HG03064 (cell line): ENCODE measurements at regions not wholly inside any gene's neighbourhood (a gene's known extent, or its start where the extent isn't known, plus 50 kb on each side); places are given as distances from the start of the nearest gene placed in this dataset.
"Not testable (repeated sequence)": the region's sequence is repeated elsewhere in the genome, so short reads cannot be mapped to it uniquely, and the experiment has no call there.

ENCODE experiments used
- ATAC-seq: cut with Tn5 transposase; IDR thresholded peaks from one replicate; pipeline ENCODE4 v1.9.1; 2021; ENCODE audit warnings: low read depth; ENCODE audit not compliant: unreplicated experiment

DNA sequence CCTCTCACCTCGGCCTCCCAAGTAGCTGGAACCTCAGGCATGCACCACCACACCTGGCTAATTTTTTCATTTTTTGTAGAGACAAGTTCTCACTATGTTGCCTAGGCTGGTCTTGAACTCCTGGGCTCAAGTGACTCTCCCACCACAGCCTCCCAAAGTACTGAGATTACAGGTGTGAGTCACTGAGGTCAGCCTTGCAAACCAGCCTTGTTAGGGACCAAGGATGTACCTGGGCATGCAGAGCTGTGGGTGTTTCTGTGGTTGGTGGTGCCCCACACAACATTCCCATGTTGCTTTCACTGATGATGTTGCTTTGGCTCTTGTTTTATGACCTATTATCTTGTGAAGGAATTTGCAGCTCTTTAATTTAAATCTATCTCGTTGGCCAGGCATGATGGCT is 54.8 kb downstream of the OTUD1 start:
- no peak for ATAC-seq

DNA sequence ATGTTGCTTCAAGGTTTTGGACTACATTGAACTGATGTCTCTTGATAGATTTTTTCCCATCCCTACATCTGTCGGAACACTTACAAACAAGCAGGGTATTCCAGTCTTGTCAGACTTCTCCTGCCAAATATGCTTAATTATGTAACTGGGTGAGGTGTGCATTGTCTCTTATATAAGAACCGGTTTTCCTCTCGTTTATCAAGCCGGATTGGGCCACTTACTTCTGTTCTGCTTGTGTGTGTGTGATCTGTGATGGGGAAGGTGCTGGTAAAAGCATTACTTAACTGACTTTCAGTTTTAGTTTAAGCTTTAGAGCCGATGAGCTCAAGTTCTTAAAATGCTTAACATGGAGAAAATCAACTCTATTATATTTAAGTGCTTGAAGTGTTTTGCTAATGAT is 57.9 kb downstream of the OTUD1 start:
- no peak for ATAC-seq

DNA sequence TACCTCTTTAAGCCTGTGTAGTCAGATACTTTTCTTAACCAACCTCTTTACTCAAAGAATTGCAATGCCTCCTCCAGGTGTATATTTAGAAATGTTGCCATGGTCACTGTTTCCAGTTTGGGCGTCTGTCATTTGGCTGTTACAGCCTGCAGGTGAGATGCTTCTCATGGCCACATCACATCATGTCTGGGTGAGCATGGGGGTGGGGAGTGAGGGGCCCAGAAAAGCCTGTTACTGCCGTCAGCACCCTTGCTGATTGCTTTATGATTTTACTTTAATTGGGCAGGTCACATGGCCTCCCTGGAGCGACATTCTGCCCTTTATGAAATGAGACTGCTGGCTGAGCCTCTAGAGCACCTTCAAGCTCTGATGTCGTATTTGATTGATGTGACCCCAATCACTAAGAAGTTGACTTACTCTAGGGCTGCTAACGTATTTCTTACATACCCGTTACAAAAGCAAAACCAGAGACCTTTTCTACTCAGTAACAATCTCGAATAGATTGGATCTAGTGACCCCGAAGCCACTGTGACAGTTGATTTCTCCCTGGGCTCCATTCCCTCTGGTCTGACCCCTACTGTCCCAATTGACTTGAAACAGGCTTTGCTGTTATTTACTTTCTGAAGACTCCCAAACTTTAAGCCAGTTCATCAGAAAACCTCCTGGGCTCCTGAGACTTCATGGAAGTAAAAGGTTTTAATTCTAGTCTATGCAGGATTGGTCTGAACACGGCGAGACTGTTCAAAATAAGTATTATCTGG is 60.7 kb downstream of the OTUD1 start:
- no peak for ATAC-seq

DNA sequence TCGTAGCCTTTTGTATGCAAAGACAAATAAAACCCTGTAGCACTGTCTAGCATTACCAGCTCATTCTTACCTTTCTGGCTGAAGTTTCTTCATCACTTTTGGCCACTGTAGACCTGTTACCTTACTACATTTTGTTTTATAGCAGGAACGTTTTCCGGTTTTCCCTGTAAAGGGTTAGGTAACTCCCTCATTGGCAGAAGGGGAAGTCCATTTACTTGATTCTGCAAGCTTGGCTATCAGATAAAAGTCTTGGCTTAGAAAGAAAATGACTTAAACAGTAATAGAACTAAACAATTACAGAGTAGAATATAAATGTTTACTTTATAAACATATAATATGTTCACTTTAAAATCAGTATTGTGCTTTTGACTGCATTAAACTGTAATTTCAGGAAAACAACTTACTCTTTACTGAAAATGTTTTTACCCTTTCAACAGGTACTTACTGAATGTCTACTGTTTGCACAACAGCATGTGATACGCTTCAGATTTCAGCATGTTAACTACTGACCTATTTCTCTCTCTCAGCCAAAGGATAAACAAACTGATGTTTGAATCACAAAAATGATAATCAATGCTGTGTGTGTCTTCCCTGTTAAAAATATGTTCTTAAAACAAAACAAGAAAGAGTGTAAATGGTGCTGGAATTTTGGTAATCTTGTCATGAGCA is 67.1 kb downstream of the OTUD1 start:
- no peak for ATAC-seq

DNA sequence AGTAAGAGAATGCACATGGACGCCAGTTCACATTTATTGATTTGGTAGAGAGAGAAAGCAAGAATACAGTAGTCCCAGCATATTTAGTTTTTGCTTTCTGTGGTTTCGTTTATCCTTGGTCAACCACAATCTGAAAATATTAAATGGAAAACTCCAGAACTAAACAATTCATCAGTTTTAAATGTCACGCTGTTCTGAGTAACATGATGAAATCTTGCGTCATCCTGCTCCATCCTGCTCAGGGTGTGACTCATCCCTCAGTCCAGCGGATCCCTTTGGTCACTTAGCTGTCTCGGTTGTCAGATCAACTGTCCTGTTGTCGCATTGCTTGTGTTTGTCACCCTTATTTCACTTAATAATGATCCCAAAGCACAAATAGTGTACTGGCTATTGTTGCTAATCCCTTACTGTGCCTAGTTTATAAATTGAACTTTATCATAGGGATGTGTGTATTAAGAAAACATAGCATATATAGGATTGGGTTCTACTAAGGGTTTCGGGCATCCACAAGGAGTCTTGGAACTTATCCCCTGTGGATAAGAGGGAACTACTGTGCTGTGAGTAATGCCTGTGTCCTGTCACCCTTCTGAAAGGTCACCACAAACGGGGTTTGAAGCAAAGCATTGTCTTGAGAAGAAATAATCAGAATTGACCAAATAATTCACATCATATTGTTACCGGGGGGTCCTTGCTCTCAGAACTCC is 73.6 kb downstream of the OTUD1 start:
- ATAC-seq: no peak

DNA sequence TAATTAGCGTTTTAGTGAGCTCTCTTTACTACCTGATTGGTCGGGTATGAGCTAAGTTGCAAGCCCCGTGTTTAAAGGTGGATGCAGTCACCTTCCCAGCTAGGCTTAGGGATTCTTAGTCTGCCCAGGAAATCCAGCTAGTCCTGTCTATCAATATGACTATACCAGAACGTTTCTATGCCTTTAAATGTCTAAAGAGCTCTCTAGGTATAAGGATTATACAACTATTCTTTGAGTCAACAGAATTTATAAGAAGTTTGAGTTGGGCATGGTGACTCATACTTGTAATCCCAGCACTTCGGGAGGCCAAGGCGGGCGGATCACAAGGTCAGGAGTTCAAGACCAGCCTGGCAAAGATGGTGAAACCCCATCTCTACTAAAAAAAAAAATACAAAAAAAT is 74.7 kb downstream of the OTUD1 start:
- ATAC-seq: not testable (repeated sequence)

DNA sequence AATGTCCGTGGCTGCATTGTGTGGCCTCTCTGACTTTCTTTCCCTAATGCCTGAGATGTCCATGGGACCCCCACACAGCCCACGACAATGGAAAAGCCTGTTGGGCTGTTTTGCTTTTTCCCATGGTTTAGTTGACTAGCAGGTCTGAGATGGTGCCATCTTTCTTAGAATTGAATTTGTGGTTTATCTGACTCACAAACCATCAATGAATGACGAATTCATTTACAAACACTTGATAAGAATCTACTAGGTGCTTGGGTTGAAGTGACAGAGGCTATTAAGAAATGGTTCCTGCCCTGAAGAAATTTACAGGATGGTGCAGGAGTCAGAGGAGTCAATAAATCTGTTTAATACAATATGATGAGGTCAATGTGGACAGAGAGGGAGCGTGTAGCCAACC is 75.4 kb downstream of the OTUD1 start:
- ATAC-seq: no peak

DNA sequence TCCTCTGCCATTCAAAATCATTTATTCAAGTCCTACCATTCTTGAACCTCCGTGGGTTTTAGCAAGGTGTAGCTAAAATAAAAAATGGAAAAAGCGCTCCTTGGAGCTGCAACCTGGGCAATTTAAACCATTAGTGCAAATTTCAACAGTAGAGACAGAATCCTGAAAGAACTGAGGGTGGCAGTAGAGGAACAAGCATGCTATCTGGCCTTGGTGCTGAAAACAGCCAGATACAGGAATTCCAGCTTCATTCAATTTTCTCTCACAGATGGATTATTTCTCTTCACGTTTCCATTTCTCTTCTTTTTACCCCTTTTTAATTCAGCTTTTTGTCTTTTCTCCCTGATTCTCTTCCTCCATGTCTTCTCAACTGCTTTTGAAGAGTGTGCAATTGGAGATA is 77.7 kb downstream of the OTUD1 start:
- ATAC-seq: no peak

DNA sequence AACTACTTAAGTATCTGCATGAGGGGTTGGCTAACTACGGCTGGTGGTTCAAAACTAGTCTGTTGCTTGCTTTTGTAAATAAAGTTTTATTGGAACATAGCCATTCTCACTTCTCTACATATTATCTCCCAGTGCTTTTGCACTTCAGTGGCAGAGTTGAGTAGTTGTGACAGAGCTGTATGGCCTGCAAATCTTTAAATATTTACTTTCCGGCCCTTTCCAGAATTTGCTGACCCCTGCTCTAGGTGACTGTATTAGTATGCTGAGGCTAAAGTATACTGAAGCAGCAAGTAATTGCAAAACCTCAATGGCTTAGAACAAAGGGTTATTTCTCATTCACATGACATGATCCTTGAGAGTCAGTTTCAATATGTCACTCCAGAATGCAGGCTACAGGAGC is 78.3 kb downstream of the OTUD1 start:
- no peak for ATAC-seq

DNA sequence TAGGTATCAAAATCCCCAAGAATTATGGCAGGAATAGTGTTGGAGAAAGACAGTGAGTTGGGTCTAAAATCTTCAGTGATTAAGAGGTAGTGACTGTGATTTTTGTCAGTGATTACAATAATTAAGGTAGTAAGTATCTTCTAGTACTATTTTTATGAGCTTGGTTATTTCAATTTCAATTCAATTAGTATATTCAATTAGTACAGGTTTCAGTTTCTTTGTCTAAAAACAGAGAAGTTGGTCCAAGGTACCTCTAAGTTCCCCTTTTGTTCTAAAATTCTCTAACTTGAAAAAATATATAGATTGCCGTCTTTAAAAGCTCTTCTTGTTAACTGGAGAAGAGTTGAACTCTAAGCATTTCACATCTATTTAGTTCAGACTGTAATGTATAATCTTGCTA is 82.9 kb downstream of the OTUD1 start:
- ATAC-seq: no peak

DNA sequence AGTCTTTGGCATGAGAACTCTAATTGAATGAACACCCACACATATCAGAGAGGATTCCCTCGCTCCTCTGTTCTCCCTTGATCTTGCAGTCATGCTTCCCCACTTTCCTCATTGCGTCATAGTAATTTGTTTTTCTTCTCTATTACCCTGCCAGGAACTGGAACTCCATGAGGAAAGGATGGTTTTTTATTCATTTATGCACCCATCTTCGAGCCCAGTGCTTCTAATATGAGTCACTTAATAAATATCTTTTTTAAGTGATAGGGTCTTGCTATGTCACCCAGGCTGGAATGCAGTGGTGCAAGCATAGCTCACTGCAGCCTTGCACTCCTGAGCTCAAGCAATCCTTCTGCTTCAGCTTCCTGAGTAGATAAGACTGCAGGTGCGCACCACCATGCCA is 83.5 kb downstream of the OTUD1 start:
- no peak for ATAC-seq

DNA sequence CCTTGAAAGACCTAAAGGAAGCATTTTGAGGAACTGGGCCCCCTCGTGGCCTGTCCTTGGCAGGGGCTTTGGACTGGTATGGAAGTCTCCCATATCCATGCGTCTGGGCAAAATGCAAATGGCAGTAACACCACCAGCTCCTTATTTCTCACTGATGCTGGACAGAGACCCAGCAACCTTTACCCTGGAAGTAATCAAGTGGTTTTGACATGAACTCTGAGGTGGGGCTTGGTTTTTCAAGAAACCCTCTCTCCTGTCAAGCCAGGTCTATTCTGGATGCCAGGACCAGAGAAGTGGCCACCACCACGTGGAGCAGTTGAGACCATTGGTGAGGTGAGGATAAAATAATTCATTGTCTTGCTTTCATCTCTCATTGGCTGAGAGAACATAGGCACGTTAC is 84.4 kb downstream of the OTUD1 start:
- ATAC-seq: no peak

DNA sequence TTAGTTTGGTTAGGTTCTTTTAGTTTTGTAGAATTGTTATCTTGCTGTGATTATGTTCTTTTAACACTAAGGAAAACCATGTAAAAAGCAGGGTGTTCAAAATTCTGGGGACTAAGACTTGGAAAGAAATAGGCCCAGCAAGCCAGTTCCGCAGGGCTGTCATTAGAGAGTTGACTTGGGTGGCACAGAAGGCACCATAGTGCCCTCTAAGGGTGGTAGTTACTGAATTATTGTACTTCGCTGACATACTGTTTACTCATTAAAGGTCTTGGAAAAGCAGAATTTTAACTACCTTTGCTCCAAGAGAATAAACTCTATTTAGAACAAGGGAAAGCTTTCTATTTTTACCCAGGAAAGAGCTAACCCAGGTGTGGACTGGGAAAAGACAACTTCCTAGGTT is 86.5 kb downstream of the OTUD1 start:
- no peak for ATAC-seq

DNA sequence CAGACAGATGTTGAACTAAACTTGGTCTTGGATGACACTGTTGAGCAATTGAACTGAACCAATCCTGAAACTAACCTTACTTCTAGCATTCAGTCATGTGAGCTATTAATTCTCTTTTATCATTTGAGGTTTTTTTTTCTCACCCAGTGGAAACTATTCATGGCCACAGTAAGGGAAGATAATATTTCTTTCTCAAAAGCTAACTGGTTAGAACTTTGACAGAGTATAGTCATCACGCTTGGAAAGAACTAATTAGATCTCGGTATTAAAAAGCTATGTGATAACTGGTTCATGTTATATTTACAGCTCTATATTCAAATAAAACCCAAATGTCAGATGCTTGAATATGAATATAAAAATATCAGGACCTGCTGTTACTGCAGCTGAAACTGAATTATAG is 89.5 kb downstream of the OTUD1 start:
- ATAC-seq: no peak

DNA sequence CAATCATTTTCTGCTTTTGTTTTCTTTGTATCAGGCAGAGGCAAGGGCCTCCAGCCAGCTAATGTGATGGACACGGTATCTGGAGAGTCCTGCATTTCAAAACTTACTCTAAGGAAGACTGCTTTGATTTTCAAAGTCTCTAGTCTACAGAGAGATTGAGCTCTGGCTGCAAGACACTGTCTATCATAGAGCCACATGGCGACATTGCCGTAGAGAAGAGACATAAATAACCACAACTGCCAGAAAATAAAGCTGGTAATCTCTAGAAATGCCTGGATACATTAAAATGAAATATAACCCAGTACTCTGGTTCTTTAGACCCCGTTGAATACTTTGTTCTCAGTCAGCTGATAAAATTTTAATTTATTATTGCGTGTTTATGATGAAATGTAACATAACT is 90.8 kb downstream of the OTUD1 start:
- ATAC-seq: no peak

DNA sequence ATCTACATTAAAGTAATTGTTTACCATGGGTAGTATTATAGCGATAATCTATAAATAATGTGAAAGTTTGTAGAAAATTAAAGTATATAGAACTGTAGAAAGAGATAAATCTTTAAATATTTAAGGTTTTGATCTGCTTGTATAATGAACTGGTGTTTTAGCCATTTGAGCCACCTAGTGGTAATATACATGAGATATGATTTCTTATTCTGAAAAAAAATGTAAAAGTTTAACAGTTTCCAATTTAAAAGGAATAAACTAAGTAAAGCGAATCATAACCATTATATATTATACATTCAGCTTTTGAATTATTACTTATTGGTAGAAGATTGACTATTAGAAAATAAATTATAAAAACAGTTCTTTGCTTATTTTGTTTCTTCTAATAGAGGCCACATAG is 91.2 kb downstream of the OTUD1 start:
- no peak for ATAC-seq

DNA sequence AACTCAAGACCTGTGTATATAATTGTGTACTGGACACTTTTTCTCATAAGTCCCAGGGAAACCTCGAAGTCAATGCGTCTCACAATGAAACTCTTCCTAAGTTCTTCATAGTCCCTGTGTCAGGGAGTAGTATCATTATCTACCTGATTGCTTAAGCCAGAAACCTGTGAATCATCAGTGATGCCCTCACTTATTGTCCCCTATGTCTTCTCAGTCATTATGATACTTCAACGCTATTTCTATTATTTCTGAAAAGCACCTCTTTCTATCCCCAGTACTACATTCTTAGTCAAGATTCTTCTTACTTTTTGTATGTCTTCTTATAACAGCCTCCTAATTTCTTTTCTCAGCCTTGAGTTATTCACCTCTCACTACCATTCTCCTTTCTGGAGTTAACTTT is 94.3 kb downstream of the OTUD1 start:
- ATAC-seq: no peak

DNA sequence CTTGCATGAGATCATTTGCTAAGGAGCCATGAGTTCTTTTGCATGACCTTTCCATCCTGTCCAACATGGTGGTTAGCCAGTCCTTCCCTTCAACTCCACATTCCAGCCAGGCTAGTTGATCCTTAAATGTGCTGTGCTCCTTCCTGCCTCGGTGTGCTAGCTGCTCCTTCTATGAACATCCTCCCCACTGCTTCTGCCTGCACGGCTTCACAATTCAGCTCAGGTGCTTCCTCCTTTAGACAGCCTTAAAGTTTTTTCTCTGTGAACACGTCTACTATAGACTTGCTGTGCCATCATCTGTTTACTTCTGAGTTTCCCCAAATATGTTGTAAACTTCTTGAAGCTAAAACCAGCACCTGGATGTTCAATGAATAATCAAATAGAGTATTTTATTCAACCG is 95.5 kb downstream of the OTUD1 start:
- no peak for ATAC-seq

DNA sequence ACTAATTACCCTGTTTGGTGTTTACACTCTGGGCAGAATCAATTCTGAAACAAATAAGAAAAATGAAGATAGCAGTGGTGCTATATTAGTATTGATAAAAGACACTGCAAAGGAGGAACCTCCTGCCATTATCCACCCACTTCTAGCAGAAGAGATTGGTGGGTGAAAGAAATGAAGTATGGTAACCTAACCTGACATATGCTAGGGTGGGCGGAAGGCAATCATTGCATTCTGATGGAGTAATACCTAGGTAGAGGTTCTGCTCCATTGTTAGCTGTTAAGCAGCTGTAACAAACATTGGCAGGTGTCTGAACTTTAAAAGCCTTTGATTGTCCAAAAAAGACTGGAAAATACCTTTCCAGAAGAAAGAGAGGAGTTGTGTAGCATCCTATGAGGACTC is 95.9 kb downstream of the OTUD1 start:
- ATAC-seq: no peak

DNA sequence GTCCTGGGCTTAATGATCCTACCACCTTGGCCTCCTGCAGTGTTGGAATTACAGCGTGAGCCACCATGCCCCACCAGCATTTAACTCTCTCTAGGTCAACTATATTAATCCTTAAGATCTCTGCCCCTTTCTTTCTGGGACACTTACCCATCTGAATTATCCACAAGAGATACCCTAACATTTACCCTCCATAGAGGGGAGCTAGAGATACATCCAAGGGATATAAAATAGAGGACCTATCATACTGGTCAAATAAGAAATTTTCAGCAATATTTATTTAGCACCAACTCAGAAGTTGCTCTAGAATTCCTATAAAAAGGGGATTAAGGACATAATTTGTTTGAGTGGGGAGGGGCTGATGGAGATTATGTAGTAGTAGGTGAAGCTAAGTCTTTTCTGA is 96.5 kb downstream of the OTUD1 start:
- ATAC-seq: no peak

DNA sequence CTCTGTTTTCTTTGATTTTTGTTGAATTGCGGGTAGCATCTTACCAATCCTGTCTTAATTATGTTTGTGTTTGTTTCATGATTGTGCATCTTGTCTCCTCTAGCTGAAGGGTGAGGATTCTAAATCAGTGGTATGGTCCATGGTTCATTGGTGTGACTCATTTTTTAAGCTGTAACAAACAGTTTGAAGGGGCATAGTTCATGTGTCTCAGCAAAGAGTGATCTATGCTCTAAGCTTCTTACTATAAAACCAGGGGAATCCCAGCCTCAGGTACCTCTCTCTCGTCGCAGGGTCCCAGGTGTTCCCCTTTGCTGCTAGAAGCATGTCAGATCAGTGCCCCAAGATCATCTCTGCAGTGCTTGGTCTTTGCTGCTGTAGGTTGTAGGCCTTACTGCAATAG is 100.1 kb downstream of the OTUD1 start:
- no peak for ATAC-seq
